ENCODE measurements at regions not wholly inside any gene's neighbourhood (a gene's known extent, or its start where the extent isn't known, plus 50 kb on each side); places are given as distances from the start of the nearest gene placed in this dataset.
"Not testable (repeated sequence)": the region's sequence is repeated elsewhere in the genome, so short reads cannot be mapped to it uniquely, and the experiment has no call there.

GRCh38 chr9:41839786-41840185, 289.4 kb downstream of the CNTNAP3B start:
- DNase-seq (ENCODE audit: low spot score); ATAC-seq: not testable (repeated sequence)

GRCh38 chr9:41838953-41839352, 290.3 kb downstream of the CNTNAP3B start:
- not testable (repeated sequence) for ATAC-seq; DNase-seq (ENCODE audit: low spot score)

- DNase-seq (ENCODE audit: low spot score); ATAC-seq: not testable (repeated sequence)
Measured at GRCh38 chr9:41838562-41838851, 290.7 kb downstream of the CNTNAP3B start.

- not testable (repeated sequence) for DNase-seq (ENCODE audit: low spot score); ATAC-seq
Measured at GRCh38 chr9:41837684-41838561, 291.3 kb downstream of the CNTNAP3B start.

- not testable (repeated sequence) for ATAC-seq
Measured at GRCh38 chr9:41833108-41833507, 296.1 kb downstream of the CNTNAP3B start.

GRCh38 chr9:41824723-41825122, 304.5 kb downstream of the CNTNAP3B start:
- not testable (repeated sequence) for ATAC-seq; DNase-seq (ENCODE audit: low spot score)

More at GRCh38 chr9:41833108-41833507, 296.1 kb downstream of the CNTNAP3B start:
- not testable (repeated sequence) for DNase-seq (ENCODE audit: low spot score)

- ATAC-seq; DNase-seq (ENCODE audit: low spot score): not testable (repeated sequence)
Measured at GRCh38 chr9:41802706-41803105, 326.5 kb downstream of the CNTNAP3B start.

GRCh38 chr9:41798684-41799083, 330.5 kb downstream of the CNTNAP3B start:
- DNase-seq (ENCODE audit: low spot score); ATAC-seq: not testable (repeated sequence)

GRCh38 chr9:41790719-41791363, 338.4 kb downstream of the CNTNAP3B start:
- peak; percentile 94 for ATAC-seq
- not testable (repeated sequence) for DNase-seq (ENCODE audit: low spot score)

- not testable (repeated sequence) for DNase-seq (ENCODE audit: low spot score); ATAC-seq
Measured at GRCh38 chr9:41790007-41790406, 339.2 kb downstream of the CNTNAP3B start.

GRCh38 chr9:41789387-41789786, 339.8 kb downstream of the CNTNAP3B start:
- not testable (repeated sequence) for DNase-seq (ENCODE audit: low spot score); ATAC-seq

GRCh38 chr9:41787951-41788350, 341.3 kb downstream of the CNTNAP3B start:
- DNase-seq (ENCODE audit: low spot score); ATAC-seq: not testable (repeated sequence)

- not testable (repeated sequence) for DNase-seq (ENCODE audit: low spot score); ATAC-seq
Measured at GRCh38 chr9:41787270-41787669, 342.0 kb downstream of the CNTNAP3B start.

GRCh38 chr9:41784006-41784405, 345.2 kb downstream of the CNTNAP3B start:
- not testable (repeated sequence) for ATAC-seq; DNase-seq (ENCODE audit: low spot score)

- ATAC-seq; DNase-seq (ENCODE audit: low spot score): not testable (repeated sequence)
Measured at GRCh38 chr9:41783070-41783810, 346.0 kb downstream of the CNTNAP3B start.

GRCh38 chr9:41781899-41782298, 347.3 kb downstream of the CNTNAP3B start:
- not testable (repeated sequence) for ATAC-seq; DNase-seq (ENCODE audit: low spot score)

GRCh38 chr9:41779897-41780406, 349.3 kb downstream of the CNTNAP3B start:
- not testable (repeated sequence) for ATAC-seq; DNase-seq (ENCODE audit: low spot score)

- not testable (repeated sequence) for DNase-seq (ENCODE audit: low spot score); ATAC-seq
Measured at GRCh38 chr9:41779192-41779591, 350.0 kb downstream of the CNTNAP3B start.

GRCh38 chr9:41778535-41779071, 350.6 kb downstream of the CNTNAP3B start:
- not testable (repeated sequence) for DNase-seq (ENCODE audit: low spot score); ATAC-seq

- not testable (repeated sequence) for ATAC-seq; DNase-seq (ENCODE audit: low spot score)
Measured at GRCh38 chr9:41777536-41777935, 351.7 kb downstream of the CNTNAP3B start.
